GM12878 (cell line): ENCODE measurements at regions not wholly inside any gene's neighbourhood (a gene's known extent, or its start where the extent isn't known, plus 50 kb on each side); places are given as distances from the start of the nearest gene placed in this dataset.

ENCODE experiments used
- ATAC-seq: fragments of 200-7000 bp; cut with Tn5 transposase; 3 replicates; pipeline ENCODE4 v1.9.1; 2020; ENCODE audit warnings: mild to moderate bottlenecking, moderate library complexity
- BruUV-seq: library from RNA; stranded (reverse); fragments of 400-500 nt; replicated peaks from 2 replicates; lab custom pipeline; 2021; lab: Mats Ljungman, UMichigan
- CTCF ChIA-PET: fragments of 300-600 bp; sonication (Branson Sonifier 250); formaldehyde crosslinking; extraction: SDS; loops from one replicate; lab custom pipeline; 2021; ENCODE audit warnings: inconsistent platforms; lab: Yijun Ruan, JAX
- POLR2A ChIA-PET: fragments of 350-600 bp; formaldehyde crosslinking; extraction: SDS; loops from one replicate; lab custom pipeline; 2021; ENCODE audit warnings: inconsistent platforms; lab: Charles Lee
- RAD21 ChIA-PET: fragments of 300-600 bp; sonication (Branson Sonifier 250); formaldehyde crosslinking; loops from one replicate; lab custom pipeline; 2023; ENCODE audit warnings: antibody characterized with exemption; ENCODE audit not compliant: unreplicated experiment; lab: Charles Lee
- SMC1A ChIA-PET: fragments of 300-600 bp; sonication (Branson Sonifier 250); formaldehyde crosslinking; loops from one replicate; lab custom pipeline; 2023; ENCODE audit not compliant: unreplicated experiment, uncharacterized antibody; lab: Charles Lee
- DNase-seq: peaks from one replicate; pipeline ENCODE4 v3.0.0-alpha.2; 2011; ENCODE audit warnings: low read depth, low spot score
- FAIRE-seq: peaks from 3 replicates; lab custom pipeline; 2011; peaks lifted over from hg19 to GRCh38; lab: Jason Lieb, UNC
- H2AFZ ChIP-seq: 2 replicates; pipeline ENCODE4 v1.6.0; 2011; ENCODE audit warnings: low read depth, low read length, control low read depth; ENCODE audit not compliant: control insufficient read depth
- H3K27ac ChIP-seq: 2 replicates; pipeline ENCODE4 v1.5.1; 2011; ENCODE audit warnings: control low read depth; ENCODE audit not compliant: control insufficient read depth, insufficient read depth
- H3K27me3 ChIP-seq, 2 experiments: replicated peaks in 1 of 2; 2 replicates each; pipeline versions ENCODE4 v1.6.0 to v1.6.1; 2011; ENCODE audit warnings: low read length in 1 of 2; ENCODE audit not compliant: control insufficient read depth in 2 of 2, insufficient read depth in 2 of 2
- H3K36me3 ChIP-seq, 2 experiments: 2 replicates each; pipeline ENCODE4 v1.5.1; 2011; ENCODE audit warnings: low read length in 1 of 2; ENCODE audit not compliant: control insufficient read depth in 2 of 2, insufficient read depth in 2 of 2
- H3K4me1 ChIP-seq: 2 replicates; pipeline ENCODE4 v1.6.1; 2011; ENCODE audit warnings: mild to moderate bottlenecking, low read length, moderate library complexity, mixed read lengths; ENCODE audit not compliant: control insufficient read depth, insufficient read depth
- H3K4me2 ChIP-seq: 2 replicates; pipeline ENCODE4 v1.6.0; 2011; ENCODE audit warnings: control low read depth; ENCODE audit not compliant: control insufficient read depth, insufficient read depth
- H3K4me3 ChIP-seq: fragments of 200-600 bp; sonication (generic); 2 replicates; pipeline ENCODE4 v1.5.1; 2016
- H3K79me2 ChIP-seq: 2 replicates; pipeline ENCODE4 v1.6.0; 2011; ENCODE audit warnings: low read length; ENCODE audit not compliant: control insufficient read depth, insufficient read depth
- H3K9ac ChIP-seq: 2 replicates; pipeline ENCODE4 v1.8.0; 2011; ENCODE audit warnings: low read length, control low read depth, mixed read lengths; ENCODE audit not compliant: control insufficient read depth, insufficient read depth
- H3K9me3 ChIP-seq: replicated peaks from 3 replicates; pipeline ENCODE4 v1.5.1; 2011; ENCODE audit warnings: mild to moderate bottlenecking, low read length; ENCODE audit not compliant: control insufficient read depth, insufficient read depth
- H4K20me1 ChIP-seq: 2 replicates; pipeline ENCODE4 v1.6.0; 2011; ENCODE audit not compliant: control insufficient read depth, insufficient read depth
- ASH2L ChIP-seq: fragments of 300-600, 200-600 bp; sonication (generic); IDR thresholded peaks from 2 replicates; pipeline ENCODE4 v1.6.1; 2017; ENCODE audit warnings: low read depth, mild to moderate bottlenecking, borderline replicate concordance
- ATF2 ChIP-seq: IDR thresholded peaks from 2 replicates; pipeline ENCODE4 v1.6.1; 2012; ENCODE audit warnings: low read length, inconsistent platforms
- ATF3 ChIP-seq: IDR thresholded peaks from 2 replicates; pipeline ENCODE4 v1.6.1; 2011; ENCODE audit warnings: low read depth, mild to moderate bottlenecking, low read length, moderate library complexity, borderline replicate concordance; ENCODE audit errors: extremely low read depth
- BACH1 ChIP-seq: fragments of 450-650 bp; IDR thresholded peaks from 2 replicates; pipeline ENCODE4 v1.6.1; 2017; ENCODE audit warnings: mild to moderate bottlenecking, borderline replicate concordance
- CBFB ChIP-seq: IDR thresholded peaks from 2 replicates; pipeline ENCODE4 v1.6.1; 2016; ENCODE audit warnings: antibody characterized with exemption, low read depth
- CBX3 ChIP-seq: fragments of 200-600 bp; sonication (generic); IDR thresholded peaks from 2 replicates; pipeline ENCODE4 v1.6.1; 2016; ENCODE audit warnings: low read depth, borderline replicate concordance
- CREB1 ChIP-seq: IDR thresholded peaks from 2 replicates; pipeline ENCODE4 v1.6.1; 2012; ENCODE audit warnings: low read depth, mild to moderate bottlenecking, inconsistent platforms
- CREM ChIP-seq: IDR thresholded peaks from 2 replicates; pipeline ENCODE4 v1.6.1; 2014; ENCODE audit warnings: antibody characterized with exemption, low read depth
- E2F4 ChIP-seq: IDR thresholded peaks from 2 replicates; pipeline ENCODE4 v1.6.1; 2012; ENCODE audit warnings: low read depth, low read length, improper control_type of control experiment
- HSF1 ChIP-seq: fragments of 150-350 bp; IDR thresholded peaks from 2 replicates; pipeline ENCODE4 v1.6.1; 2014; ENCODE audit warnings: mild to moderate bottlenecking, low read depth, low read length
- JUND ChIP-seq: IDR thresholded peaks from 2 replicates; pipeline ENCODE4 v1.6.1; 2012; ENCODE audit warnings: low read depth, mild to moderate bottlenecking, low read length, improper control_type of control experiment, moderate library complexity
- MYB ChIP-seq: fragments of 150-350 bp; IDR thresholded peaks from 2 replicates; pipeline ENCODE4 v1.6.1; 2014; ENCODE audit warnings: mild to moderate bottlenecking, low read depth, low read length, borderline replicate concordance
- RBBP5 ChIP-seq: fragments of 200-600 bp; sonication (generic); conservative IDR thresholded peaks from 2 replicates; pipeline ENCODE4 v1.6.1; 2016
- ZNF207 ChIP-seq: fragments of 450-650 bp; IDR thresholded peaks from 2 replicates; pipeline ENCODE4 v1.6.1; 2014; ENCODE audit warnings: antibody characterized with exemption, mild to moderate bottlenecking, borderline replicate concordance
- ZNF622 ChIP-seq: fragments of 450-650 bp; IDR thresholded peaks from 2 replicates; pipeline ENCODE4 v1.6.1; 2017; ENCODE audit warnings: mild to moderate bottlenecking, inconsistent platforms
- WGBS: methylation state at CpG from one replicate; pipeline ENCODE4 v1.1.6; 2016; ENCODE audit warnings: low lambda C conversion rate; ENCODE audit not compliant: insufficient replicate concordance, insufficient coverage; ENCODE audit errors: missing lambda C conversion rate; 5-methylcytosine and 5-hydroxymethylcytosine counted together
- in situ Hi-C: fragments of 300-500 bp; cut with MboI; formaldehyde crosslinking; loops from 9 replicates; pipeline ENCODE4 v1.14.3; 2018; ENCODE audit warnings: mixed read lengths
- intact Hi-C: fragments of 100-400 bp; cut with micrococcal nuclease; formaldehyde crosslinking; loops from one replicate; pipeline ENCODE4 v1.14.2; 2022; ENCODE audit not compliant: unreplicated experiment

GRCh38 chr5:4642525-4642924 lies 497.6 kb upstream of the ADAMTS16 start:
- Histone ChIP-seq H2AFZ (no peak overlapping the region), H3K36me3 (no peaks in the 10 kb centered on the region), H3K4me1 (no peaks in the 10 kb centered on the region), H3K79me2 (no peaks in the 10 kb centered on the region), H3K9ac (no peak overlapping the region), H3K4me3 (no peak overlapping the region), H3K27ac (no peak overlapping the region), H3K4me2 (no peak overlapping the region), H4K20me1 (no peaks in the 10 kb centered on the region), H3K27me3 (no peaks in the 10 kb centered on the region), H3K9me3 (no peaks in the 10 kb centered on the region)
- POLR2A ChIA-PET: no interaction called here
- ATAC-seq (no peak), DNase-seq (no peak), FAIRE-seq (no peak)
- SMC1A ChIA-PET: no interaction called here
- CTCF ChIA-PET: no interaction called here
- WGBS: 38% methylated on average over 1 of the region's 1 CpG
- intact Hi-C loops: no loop called here
- TF ChIP-seq CBFB (no peak), MYB (no peak), CREB1 (no peak), RBBP5 (no peak), ZNF207 (no peak), E2F4 (no peak), CREM (no peak), CBX3 (no peak)
- RAD21 ChIA-PET: no interaction called here
- no TSS peak for BruUV-seq
- in situ Hi-C loops: no loop called here

- Histone ChIP-seq H3K36me3 (no peaks in the 10 kb centered on the region), H3K27me3 (no peaks in the 10 kb centered on the region), H3K4me3 (no peak overlapping the region), H3K27ac (no peak overlapping the region), H3K4me1 (no peaks in the 10 kb centered on the region), H3K4me2 (no peak overlapping the region), H3K79me2 (no peaks in the 10 kb centered on the region), H3K9ac (no peak overlapping the region), H3K9me3 (no peaks in the 10 kb centered on the region), H4K20me1 (no peaks in the 10 kb centered on the region), H2AFZ (no peak overlapping the region)
- ChIA-PET POLR2A (no interaction called here), SMC1A (no interaction called here), RAD21 (no interaction called here), CTCF (no interaction called here)
- in situ Hi-C loops (no loop called here), intact Hi-C loops (no loop called here)
- ATAC-seq: no peak
- WGBS: 50% methylated on average over 2 of the region's 2 CpGs
- FAIRE-seq: no peak
- no TSS peak for BruUV-seq
- DNase-seq: no peak
- TF ChIP-seq HSF1: no peak
- no peak for TF ChIP-seq ATF3
- no peak for TF ChIP-seq JUND
- no peak for TF ChIP-seq ATF2
- no peak for TF ChIP-seq BACH1
- no peak for TF ChIP-seq ZNF622
- TF ChIP-seq ASH2L: no peak
These were observed 496.9 kb upstream of the ADAMTS16 start for GRCh38 chr5:4643190-4643589.
